ENCODE measurements at regions not wholly inside any gene's neighbourhood (a gene's known extent, or its start where the extent isn't known, plus 50 kb on each side); places are given as distances from the start of the nearest gene placed in this dataset.

DNA sequence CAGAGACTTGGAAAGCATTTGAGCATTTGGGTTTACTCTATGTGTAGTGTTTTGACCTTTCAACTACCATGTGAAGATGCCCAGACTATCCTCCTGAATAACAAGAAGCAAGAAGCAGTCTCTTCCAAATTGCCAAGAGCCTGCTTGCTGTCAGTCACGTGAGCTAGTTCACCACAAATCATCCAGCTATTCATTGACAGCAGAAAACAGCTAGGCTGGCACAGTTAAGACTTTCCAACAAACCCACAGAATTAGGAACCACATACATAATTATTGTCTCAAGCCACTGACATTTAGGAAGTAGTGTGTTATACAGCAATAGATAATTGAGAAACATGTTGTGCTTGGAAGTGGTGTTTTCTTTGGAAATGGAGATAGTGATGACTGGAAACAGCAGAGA is 1652.0 kb downstream of the NCAM2 start (continued):
- TF ChIP-seq TCF7 (CRISPR knock-in tag; IDR thresholded peaks at IDR 0.05; ENCODE audit: low read depth): no peak
- TF ChIP-seq, protein P1, sequence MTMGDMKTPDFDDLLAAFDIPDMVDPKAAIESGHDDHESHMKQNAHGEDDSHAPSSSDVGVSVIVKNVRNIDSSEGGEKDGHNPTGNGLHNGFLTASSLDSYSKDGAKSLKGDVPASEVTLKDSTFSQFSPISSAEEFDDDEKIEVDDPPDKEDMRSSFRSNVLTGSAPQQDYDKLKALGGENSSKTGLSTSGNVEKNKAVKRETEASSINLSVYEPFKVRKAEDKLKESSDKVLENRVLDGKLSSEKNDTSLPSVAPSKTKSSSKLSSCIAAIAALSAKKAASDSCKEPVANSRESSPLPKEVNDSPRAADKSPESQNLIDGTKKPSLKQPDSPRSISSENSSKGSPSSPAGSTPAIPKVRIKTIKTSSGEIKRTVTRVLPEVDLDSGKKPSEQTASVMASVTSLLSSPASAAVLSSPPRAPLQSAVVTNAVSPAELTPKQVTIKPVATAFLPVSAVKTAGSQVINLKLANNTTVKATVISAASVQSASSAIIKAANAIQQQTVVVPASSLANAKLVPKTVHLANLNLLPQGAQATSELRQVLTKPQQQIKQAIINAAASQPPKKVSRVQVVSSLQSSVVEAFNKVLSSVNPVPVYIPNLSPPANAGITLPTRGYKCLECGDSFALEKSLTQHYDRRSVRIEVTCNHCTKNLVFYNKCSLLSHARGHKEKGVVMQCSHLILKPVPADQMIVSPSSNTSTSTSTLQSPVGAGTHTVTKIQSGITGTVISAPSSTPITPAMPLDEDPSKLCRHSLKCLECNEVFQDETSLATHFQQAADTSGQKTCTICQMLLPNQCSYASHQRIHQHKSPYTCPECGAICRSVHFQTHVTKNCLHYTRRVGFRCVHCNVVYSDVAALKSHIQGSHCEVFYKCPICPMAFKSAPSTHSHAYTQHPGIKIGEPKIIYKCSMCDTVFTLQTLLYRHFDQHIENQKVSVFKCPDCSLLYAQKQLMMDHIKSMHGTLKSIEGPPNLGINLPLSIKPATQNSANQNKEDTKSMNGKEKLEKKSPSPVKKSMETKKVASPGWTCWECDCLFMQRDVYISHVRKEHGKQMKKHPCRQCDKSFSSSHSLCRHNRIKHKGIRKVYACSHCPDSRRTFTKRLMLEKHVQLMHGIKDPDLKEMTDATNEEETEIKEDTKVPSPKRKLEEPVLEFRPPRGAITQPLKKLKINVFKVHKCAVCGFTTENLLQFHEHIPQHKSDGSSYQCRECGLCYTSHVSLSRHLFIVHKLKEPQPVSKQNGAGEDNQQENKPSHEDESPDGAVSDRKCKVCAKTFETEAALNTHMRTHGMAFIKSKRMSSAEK (CRISPR knock-in tag; IDR thresholded peaks at IDR 0.05; ENCODE audit: borderline replicate concordance): no peak
- TF ChIP-seq IRF2 (CRISPR knock-in tag; IDR thresholded peaks at IDR 0.05; ENCODE audit: borderline replicate concordance, low read depth): no peak
- TF ChIP-seq, protein P2, sequence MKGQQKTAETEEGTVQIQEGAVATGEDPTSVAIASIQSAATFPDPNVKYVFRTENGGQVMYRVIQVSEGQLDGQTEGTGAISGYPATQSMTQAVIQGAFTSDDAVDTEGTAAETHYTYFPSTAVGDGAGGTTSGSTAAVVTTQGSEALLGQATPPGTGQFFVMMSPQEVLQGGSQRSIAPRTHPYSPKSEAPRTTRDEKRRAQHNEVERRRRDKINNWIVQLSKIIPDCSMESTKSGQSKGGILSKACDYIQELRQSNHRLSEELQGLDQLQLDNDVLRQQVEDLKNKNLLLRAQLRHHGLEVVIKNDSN (CRISPR knock-in tag; IDR thresholded peaks at IDR 0.05): no peak
- no peak for TF ChIP-seq FOXK1 (CRISPR knock-in tag; IDR thresholded peaks at IDR 0.05)
- no peak for TF ChIP-seq CBFB (CRISPR knock-in tag; IDR thresholded peaks at IDR 0.05; ENCODE audit: low read depth)

DNA sequence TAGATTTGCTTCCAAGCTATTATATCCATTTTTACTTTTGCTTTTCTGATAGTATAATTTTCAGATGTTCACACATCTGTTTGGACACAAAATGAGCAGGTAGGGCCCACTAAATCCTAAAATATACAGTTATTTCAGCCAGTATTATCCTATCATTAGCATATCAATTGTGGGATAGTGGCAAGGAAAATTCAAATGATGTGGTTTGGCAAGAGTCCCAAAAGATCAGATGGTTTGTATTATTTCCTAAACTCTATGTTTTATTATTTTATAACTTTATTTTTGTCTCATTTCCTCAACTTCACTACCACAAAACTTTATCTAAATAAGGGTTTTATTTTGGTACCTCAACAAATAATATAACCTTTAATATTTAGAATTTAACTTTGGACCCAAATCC is 1659.6 kb downstream of the NCAM2 start:
- CTCF ChIA-PET: no interaction called here
- TF ChIP-seq, protein P3, sequence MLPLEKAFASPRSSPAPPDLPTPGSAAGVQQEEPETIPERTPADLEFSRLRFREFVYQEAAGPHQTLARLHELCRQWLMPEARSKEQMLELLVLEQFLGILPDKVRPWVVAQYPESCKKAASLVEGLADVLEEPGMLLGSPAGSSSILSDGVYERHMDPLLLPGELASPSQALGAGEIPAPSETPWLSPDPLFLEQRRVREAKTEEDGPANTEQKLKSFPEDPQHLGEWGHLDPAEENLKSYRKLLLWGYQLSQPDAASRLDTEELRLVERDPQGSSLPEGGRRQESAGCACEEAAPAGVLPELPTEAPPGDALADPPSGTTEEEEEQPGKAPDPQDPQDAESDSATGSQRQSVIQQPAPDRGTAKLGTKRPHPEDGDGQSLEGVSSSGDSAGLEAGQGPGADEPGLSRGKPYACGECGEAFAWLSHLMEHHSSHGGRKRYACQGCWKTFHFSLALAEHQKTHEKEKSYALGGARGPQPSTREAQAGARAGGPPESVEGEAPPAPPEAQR (CRISPR knock-in tag; IDR thresholded peaks at IDR 0.05): no peak
- TF ChIP-seq, protein P4, sequence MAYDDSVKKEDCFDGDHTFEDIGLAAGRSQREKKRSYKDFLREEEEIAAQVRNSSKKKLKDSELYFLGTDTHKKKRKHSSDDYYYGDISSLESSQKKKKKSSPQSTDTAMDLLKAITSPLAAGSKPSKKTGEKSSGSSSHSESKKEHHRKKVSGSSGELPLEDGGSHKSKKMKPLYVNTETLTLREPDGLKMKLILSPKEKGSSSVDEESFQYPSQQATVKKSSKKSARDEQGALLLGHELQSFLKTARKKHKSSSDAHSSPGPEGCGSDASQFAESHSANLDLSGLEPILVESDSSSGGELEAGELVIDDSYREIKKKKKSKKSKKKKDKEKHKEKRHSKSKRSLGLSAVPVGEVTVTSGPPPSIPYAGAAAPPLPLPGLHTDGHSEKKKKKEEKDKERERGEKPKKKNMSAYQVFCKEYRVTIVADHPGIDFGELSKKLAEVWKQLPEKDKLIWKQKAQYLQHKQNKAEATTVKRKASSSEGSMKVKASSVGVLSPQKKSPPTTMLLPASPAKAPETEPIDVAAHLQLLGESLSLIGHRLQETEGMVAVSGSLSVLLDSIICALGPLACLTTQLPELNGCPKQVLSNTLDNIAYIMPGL (CRISPR knock-in tag; IDR thresholded peaks at IDR 0.05): no peak
- TF ChIP-seq KAT7 (CRISPR knock-in tag; IDR thresholded peaks at IDR 0.05; ENCODE audit: borderline replicate concordance) (no peak), FOXJ3 (CRISPR knock-in tag; IDR thresholded peaks at IDR 0.05; ENCODE audit: borderline replicate concordance) (no peak), JUN (CRISPR knock-in tag; IDR thresholded peaks at IDR 0.05) (no peak), NFE2L1 (CRISPR knock-in tag; IDR thresholded peaks at IDR 0.05) (no peak)
- TF ChIP-seq, protein P5, sequence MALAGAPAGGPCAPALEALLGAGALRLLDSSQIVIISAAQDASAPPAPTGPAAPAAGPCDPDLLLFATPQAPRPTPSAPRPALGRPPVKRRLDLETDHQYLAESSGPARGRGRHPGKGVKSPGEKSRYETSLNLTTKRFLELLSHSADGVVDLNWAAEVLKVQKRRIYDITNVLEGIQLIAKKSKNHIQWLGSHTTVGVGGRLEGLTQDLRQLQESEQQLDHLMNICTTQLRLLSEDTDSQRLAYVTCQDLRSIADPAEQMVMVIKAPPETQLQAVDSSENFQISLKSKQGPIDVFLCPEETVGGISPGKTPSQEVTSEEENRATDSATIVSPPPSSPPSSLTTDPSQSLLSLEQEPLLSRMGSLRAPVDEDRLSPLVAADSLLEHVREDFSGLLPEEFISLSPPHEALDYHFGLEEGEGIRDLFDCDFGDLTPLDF (CRISPR knock-in tag; IDR thresholded peaks at IDR 0.05): no peak
- TF ChIP-seq, protein P6, sequence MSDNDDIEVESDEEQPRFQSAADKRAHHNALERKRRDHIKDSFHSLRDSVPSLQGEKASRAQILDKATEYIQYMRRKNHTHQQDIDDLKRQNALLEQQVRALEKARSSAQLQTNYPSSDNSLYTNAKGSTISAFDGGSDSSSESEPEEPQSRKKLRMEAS (CRISPR knock-in tag; IDR thresholded peaks at IDR 0.05): no peak
- TF ChIP-seq, protein P7, sequence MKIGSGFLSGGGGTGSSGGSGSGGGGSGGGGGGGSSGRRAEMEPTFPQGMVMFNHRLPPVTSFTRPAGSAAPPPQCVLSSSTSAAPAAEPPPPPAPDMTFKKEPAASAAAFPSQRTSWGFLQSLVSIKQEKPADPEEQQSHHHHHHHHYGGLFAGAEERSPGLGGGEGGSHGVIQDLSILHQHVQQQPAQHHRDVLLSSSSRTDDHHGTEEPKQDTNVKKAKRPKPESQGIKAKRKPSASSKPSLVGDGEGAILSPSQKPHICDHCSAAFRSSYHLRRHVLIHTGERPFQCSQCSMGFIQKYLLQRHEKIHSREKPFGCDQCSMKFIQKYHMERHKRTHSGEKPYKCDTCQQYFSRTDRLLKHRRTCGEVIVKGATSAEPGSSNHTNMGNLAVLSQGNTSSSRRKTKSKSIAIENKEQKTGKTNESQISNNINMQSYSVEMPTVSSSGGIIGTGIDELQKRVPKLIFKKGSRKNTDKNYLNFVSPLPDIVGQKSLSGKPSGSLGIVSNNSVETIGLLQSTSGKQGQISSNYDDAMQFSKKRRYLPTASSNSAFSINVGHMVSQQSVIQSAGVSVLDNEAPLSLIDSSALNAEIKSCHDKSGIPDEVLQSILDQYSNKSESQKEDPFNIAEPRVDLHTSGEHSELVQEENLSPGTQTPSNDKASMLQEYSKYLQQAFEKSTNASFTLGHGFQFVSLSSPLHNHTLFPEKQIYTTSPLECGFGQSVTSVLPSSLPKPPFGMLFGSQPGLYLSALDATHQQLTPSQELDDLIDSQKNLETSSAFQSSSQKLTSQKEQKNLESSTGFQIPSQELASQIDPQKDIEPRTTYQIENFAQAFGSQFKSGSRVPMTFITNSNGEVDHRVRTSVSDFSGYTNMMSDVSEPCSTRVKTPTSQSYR (CRISPR knock-in tag; IDR thresholded peaks at IDR 0.05): no peak
- TF ChIP-seq, protein P8, sequence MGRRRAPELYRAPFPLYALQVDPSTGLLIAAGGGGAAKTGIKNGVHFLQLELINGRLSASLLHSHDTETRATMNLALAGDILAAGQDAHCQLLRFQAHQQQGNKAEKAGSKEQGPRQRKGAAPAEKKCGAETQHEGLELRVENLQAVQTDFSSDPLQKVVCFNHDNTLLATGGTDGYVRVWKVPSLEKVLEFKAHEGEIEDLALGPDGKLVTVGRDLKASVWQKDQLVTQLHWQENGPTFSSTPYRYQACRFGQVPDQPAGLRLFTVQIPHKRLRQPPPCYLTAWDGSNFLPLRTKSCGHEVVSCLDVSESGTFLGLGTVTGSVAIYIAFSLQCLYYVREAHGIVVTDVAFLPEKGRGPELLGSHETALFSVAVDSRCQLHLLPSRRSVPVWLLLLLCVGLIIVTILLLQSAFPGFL (CRISPR knock-in tag; IDR thresholded peaks at IDR 0.05; ENCODE audit: borderline replicate concordance): no peak
- TF ChIP-seq, protein P9, sequence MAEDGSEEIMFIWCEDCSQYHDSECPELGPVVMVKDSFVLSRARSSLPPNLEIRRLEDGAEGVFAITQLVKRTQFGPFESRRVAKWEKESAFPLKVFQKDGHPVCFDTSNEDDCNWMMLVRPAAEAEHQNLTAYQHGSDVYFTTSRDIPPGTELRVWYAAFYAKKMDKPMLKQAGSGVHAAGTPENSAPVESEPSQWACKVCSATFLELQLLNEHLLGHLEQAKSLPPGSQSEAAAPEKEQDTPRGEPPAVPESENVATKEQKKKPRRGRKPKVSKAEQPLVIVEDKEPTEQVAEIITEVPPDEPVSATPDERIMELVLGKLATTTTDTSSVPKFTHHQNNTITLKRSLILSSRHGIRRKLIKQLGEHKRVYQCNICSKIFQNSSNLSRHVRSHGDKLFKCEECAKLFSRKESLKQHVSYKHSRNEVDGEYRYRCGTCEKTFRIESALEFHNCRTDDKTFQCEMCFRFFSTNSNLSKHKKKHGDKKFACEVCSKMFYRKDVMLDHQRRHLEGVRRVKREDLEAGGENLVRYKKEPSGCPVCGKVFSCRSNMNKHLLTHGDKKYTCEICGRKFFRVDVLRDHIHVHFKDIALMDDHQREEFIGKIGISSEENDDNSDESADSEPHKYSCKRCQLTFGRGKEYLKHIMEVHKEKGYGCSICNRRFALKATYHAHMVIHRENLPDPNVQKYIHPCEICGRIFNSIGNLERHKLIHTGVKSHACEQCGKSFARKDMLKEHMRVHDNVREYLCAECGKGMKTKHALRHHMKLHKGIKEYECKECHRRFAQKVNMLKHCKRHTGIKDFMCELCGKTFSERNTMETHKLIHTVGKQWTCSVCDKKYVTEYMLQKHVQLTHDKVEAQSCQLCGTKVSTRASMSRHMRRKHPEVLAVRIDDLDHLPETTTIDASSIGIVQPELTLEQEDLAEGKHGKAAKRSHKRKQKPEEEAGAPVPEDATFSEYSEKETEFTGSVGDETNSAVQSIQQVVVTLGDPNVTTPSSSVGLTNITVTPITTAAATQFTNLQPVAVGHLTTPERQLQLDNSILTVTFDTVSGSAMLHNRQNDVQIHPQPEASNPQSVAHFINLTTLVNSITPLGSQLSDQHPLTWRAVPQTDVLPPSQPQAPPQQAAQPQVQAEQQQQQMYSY (CRISPR knock-in tag; IDR thresholded peaks at IDR 0.05): no peak
- Mint-ChIP-seq H3K4me3 (no peak overlapping the region), H3K27ac (no peak overlapping the region), H3K9me3 (no peaks in the 10 kb centered on the region), H3K4me1 (no peaks in the 10 kb centered on the region), H3K36me3 (no peaks in the 10 kb centered on the region), H3K27me3 (ENCODE audit: low read depth) (no peaks in the 10 kb centered on the region)
- ATAC-seq (no peak), DNase-seq (ENCODE audit: low spot score) (no peak)
- POLR2A ChIA-PET: no interaction called here

Measured in WTC11 (cell line).